HG02884 (cell line): ENCODE measurements at regions not wholly inside any gene's neighbourhood (a gene's known extent, or its start where the extent isn't known, plus 50 kb on each side); places are given as distances from the start of the nearest gene placed in this dataset.

Source experiments
- ATAC-seq: cut with Tn5 transposase; IDR thresholded peaks from one replicate; pipeline ENCODE4 v1.9.1; 2021; ENCODE audit warnings: mild to moderate bottlenecking, moderate library complexity; ENCODE audit not compliant: unreplicated experiment

DNA sequence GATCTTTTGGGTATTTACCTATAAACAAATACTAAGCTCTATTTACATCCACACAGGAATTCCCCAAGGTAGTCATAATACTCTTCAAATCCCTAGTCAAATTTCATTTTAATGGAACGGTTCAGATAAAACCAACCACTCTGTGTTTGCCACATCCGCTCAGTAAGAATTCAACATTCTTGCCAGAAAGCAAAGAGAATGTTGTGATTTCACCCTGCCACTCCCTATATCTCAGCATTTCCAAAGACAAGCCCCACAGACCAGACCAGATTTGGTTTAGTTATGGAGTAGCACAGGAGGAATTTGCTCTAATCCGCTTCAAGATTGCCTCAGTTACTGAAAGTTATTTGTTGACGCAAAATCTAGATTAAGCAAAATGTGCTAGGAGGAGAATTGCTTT lies 105.6 kb upstream of the SERP2 start:
- no peak for ATAC-seq

DNA sequence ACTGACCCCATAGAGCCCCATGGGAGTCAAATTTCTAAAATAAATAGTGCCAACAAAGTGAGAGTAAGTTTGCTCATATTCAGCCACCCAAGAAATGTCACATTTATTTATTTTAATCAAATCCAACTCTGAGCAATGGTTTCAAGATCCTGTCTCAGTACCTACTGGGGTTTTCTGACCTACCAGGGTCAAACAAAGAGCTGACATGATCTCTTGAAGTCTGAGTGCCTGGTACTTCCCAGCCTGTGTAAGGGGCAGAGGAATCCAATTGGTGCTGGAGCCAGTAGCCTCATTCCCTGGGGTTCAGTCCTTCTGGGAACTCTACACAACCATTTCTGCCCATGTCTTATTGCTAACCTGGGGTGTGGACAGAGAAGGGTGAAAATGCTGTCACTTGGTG lies 104.6 kb upstream of the SERP2 start:
- ATAC-seq = no peak

GRCh38 chr13:44270150-44270549 lies 103.5 kb upstream of the SERP2 start:
- ATAC-seq = no peak

GRCh38 chr13:44271031-44271455 lies 102.6 kb upstream of the SERP2 start:
- no peak for ATAC-seq

GRCh38 chr13:44271473-44271872 lies 102.2 kb upstream of the SERP2 start:
- ATAC-seq = no peak

- ATAC-seq = no peak
Observed at GRCh38 chr13:44271915-44272341, 101.7 kb upstream of the SERP2 start.

GRCh38 chr13:44272692-44273091 lies 100.9 kb upstream of the SERP2 start:
- ATAC-seq = no peak

- ATAC-seq = no peak
Observed at GRCh38 chr13:44273216-44273615, 100.4 kb upstream of the SERP2 start.

- peak; percentile 89 for ATAC-seq
Observed at GRCh38 chr13:44273991-44274770, 99.4 kb upstream of the SERP2 start.

DNA sequence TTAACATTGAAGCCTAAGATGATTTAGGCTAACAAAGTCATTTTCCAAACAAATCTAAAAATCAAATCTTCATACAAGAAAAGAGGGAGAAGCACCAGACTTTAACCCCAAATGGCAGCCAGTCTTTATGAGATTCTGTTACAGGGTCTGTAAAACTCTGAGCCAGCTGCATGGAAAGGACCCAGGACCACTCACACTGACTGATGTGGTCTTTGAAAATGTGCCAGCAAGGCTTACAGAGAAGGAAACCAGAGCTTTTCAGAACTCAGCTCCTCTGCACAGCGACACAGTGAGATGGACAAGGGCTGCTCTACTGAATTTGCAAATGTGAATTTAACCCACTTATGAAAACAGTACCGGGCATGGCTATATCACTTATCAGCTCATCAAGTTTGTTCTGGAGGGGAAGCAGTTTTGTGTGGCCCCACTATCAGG lies 98.8 kb upstream of the SERP2 start:
- ATAC-seq = no peak

DNA sequence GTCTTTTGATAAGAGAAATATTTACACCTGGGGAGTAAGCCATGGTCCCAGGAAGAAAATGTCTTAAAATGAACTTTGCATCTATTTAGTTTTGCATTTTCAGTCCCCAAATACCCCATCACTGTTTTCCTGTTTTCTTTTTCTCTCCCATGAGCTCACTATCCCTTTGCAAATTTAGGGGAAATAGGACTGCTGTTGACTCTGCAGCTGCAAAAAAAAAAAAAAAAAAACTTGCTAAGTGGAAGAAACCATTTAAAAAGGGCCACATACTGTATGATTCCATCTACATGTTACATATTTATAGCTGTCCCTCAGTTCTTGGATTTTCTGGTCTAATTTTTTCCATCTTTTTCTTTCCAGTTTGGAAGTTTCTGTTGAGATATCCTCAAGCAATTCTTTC lies 98.2 kb upstream of the SERP2 start:
- ATAC-seq = no peak

GRCh38 chr13:44276061-44276460 lies 97.6 kb upstream of the SERP2 start:
- ATAC-seq = no peak

- ATAC-seq = no peak
Observed at GRCh38 chr13:44277459-44277858, 96.2 kb upstream of the SERP2 start.

DNA sequence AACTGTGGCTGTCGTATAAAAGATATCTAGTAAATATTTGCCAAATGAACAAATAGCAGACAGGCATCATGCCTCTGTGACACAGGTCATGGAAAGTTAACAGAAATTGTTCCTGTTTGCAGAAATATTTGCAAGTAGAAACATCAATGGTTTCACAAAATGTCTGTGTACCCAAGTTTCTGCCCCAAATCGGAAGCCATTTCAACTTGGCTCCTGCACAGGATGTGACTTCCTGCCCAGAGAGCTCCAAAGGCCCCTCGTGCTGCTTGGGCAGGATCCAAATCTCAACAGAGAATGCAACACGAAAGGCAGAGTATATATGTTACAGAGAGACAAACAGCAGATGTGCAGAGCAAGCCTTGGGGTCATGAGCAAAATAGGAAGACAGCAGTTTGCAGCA lies 95.5 kb upstream of the SERP2 start:
- ATAC-seq = no peak

DNA sequence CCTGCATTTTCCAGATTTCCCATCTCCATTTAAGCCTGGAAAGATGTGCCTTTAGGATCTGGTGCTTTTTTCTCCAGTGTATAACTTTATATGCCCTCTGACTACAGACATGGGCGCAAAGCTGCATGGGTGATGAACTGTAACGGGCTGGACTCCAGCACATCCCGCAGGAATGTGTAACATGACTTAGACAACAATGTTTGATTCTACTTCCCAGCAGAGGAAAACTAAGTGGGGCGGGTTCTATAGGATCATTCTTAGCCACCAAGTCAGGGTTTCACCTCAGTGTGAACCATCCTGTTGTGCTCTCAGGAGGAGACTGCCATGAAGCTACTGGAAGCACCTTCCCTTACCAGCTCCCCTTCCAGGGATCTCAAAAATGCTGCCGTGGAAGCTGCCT lies 93.2 kb upstream of the SERP2 start:
- ATAC-seq = no peak

DNA sequence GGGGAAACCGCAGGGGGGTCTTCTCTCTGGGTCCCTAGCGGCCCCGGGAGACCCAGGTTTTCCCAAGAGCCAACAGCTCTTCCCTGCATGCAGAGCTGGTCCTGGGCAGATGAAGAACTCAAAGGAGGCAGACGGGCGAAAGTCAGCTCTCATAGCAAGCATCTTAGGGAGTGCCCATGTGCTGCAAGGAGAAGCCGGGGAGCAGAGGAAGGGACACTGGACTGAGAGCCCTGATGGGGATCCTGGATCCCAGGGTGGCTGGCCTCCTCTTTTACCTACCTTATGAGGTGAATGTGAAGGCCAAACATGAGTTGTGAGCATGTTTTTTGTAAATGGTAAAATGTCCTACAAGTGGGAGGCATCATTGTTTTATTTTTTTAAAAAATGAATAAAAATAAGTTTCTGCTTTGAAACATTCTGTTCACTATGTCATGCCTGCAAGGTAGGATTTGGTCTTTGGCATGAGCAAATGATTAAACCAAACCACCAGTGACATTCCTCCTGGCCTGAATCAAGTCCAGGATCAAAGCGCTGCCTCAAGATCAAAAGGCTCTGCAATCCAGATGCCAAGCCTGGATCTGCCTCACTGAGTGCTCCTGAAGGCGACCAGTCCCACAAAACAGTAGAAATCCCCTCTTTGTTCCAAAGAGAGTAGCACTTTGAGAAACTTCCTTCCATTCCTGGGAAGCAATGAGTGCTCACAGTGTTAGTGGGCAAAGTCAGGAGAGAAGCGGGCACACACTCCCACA lies 92.2 kb upstream of the SERP2 start:
- ATAC-seq = no peak

- ATAC-seq = no peak
Observed at GRCh38 chr13:44283600-44283999, 90.0 kb upstream of the SERP2 start.

- no peak for ATAC-seq
Observed at GRCh38 chr13:44287958-44288357, 85.7 kb upstream of the SERP2 start.

DNA sequence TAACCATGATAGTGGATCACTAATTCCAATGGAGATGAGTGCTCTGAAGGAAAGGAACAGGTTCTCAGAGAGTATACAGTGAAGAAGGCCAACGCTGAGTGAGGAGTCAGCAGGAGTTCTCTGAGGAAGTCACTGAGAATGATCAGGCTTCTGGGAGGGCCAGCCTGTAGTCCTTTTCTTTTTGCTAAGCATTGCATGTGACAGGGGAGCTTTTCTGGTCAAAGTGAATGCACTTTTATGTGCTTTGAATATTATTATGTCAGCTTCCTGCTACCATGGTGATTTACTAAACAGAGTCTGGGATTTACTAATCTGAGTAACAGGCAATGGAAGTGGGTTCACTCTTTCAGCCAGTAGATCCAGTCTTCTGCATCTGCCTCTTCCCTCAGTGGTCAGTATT lies 81.1 kb upstream of the SERP2 start:
- ATAC-seq = no peak

GRCh38 chr13:44293374-44293773 lies 80.2 kb upstream of the SERP2 start:
- no peak for ATAC-seq

DNA sequence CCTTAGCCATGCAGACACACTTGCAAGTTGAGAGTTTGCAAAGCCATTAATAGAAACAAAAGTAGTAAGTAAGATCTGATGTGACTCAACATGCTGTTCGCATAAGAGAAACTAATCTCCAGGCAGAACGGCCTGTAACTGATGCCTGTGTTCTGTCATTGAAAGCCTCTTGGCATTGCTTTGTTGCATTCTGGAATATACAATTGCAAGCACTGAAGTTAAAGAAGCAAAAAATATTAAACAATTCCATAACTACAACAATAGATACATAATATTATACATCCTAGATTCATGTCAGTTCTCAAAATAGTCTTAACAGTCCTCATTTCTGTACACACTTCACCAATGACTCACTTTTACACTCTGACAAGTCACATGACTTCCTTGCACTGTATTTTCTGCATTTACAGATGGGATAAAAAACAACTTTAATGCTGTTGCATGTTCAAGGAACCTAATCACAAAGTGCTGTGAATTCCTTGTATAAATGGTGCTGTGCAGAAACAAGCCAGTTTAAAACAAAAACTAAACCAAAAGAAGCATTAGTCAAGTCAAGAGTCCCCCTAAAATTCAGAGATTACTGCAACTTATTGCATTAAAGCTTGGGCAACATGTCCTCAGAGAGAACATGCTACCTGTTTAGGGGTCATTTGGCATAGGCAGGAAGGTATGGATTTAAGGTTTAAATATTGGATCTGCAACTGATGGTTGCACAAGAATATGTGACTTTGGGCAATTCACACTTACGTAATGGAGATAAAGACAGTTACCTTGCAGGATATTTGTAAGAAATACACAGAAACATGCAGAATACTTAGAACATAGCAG lies 79.5 kb upstream of the SERP2 start:
- ATAC-seq = no peak
